Dermis blood vessel endothelial cell (primary cell): ENCODE measurements at regions not wholly inside any gene's neighbourhood (a gene's known extent, or its start where the extent isn't known, plus 50 kb on each side); places are given as distances from the start of the nearest gene placed in this dataset.

Experiments used
- DNase-seq: peaks from one replicate; pipeline ENCODE4 v3.0.0; 2010

DNA sequence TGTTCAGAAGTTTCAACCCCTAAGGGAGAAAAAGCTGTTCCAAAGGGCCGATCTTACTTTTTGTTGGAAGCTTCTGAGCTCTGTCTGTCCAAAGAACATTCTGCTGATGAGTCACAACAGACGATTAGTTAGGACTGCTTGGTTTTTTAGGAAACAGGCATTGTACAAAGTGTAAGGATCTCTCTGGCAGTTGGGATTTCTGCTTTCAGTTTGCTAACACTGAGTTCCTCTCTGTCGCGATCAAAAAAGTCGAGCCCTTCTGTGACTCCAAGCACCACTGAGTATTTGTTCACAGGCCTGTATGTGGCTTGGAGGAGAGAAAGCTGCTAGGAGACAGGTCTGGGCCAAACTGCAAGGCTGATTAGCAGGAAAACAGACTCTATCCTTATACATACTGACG lies 91.8 kb upstream of the PFN2 start:
- no peak for DNase-seq

GRCh38 chr3:150061288-150062024 lies 90.8 kb upstream of the PFN2 start:
- no peak for DNase-seq

- no peak for DNase-seq
Measured at GRCh38 chr3:150059729-150060128, 89.0 kb upstream of the PFN2 start.

GRCh38 chr3:150059241-150059640 lies 88.5 kb upstream of the PFN2 start:
- no peak for DNase-seq

- no peak for DNase-seq
Measured at GRCh38 chr3:150057227-150057626, 86.5 kb upstream of the PFN2 start.

GRCh38 chr3:150055332-150055731 lies 84.6 kb upstream of the PFN2 start:
- no peak for DNase-seq

DNA sequence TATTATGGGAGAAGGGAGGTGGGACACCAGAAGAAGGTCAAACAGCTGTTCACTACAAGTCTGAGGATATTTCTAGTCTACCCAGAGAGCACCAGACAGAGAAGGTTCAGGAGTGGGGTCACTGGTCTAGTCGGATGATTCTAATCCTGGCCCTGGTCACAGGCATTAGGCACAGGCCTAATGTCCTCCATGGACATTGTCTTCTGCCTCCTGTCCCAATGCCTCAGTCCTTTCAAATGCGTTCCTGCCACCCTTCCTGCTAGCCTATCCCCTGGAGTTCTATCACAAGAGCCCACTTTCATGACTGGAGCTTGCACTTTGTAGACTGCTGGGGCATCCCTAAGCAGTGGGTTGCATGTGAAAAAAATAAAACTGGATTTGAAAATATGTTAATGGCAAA lies 83.9 kb upstream of the PFN2 start:
- no peak for DNase-seq

- no peak for DNase-seq
Measured at GRCh38 chr3:150050510-150050909, 79.8 kb upstream of the PFN2 start.

DNA sequence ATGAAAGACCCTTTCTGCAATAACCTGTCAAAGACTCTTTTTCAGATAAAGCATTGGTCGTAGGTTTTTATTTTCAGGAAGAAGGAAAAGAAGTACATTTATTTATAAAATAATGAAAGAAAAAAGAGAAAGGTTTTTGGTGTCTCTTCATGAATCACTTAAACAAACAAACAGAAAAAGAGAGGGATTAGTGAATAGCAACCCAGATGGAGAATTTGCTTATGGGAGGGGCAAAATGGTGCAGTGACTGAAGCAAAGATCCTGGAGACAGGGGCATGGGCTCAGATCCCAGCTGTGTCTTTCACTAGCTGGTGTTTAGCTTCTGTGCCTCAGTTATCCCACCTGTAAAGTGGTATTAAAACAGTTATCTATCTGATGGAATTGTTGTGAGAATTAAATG lies 78.6 kb upstream of the PFN2 start:
- DNase-seq, result no peak

DNA sequence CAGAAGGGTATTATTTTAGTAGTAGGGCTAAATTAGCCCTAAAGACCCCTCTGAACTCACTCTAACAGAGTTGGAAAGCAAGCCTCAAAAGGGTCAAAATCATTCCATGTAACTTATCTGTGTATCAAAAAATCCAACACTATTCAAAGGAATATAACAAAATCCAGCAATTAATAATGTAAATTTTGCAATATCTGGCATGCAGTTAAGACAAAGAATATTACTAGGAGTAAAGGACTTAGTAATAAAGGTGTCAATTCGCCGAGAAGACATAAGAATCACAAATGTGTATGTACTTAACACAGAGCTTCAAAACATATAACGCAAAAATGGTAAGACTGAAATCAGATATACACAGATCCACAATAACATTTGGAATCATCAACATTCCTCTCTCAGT lies 71.2 kb upstream of the PFN2 start:
- no peak for DNase-seq

DNA sequence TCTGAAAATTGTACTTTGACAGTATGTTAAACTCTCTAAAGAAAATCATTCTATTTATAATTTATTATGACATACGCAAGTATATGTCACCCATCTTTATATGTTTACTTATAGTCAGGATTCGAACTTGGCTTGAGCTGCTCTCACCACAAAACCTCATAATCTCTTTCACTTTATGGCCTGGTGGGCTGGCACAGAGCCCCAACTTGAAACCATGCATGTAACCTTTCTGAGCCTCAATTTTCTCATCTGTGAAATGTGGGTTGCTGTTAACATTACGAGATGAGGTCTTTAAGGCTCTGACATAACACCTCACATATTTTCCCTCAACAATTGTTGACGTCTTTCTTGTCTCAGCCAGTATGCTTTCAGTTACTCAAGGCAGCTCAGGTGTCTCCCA lies 69.4 kb upstream of the PFN2 start:
- DNase-seq, result no peak

- DNase-seq, result no peak
Measured at GRCh38 chr3:150038830-150039229, 68.1 kb upstream of the PFN2 start.

DNA sequence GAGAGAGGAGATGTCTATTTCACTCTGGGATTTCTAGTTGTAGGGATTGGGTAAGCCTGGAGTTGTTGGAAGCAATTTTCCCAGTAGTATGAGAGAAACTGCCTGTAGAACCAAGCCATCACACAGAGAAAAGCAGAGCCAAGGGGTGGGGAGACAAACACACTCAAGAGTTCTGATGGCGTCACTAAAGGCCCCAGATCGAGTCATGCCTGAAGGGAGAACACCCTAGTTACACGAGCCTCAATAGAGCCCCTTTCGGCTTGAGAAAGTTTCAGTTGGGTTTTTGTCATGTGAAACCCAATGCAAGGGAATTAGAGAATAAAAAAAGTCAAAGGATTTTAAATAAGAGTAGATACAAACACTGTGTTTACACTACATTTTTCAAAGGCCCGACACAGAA lies 66.1 kb upstream of the PFN2 start:
- no peak for DNase-seq

DNA sequence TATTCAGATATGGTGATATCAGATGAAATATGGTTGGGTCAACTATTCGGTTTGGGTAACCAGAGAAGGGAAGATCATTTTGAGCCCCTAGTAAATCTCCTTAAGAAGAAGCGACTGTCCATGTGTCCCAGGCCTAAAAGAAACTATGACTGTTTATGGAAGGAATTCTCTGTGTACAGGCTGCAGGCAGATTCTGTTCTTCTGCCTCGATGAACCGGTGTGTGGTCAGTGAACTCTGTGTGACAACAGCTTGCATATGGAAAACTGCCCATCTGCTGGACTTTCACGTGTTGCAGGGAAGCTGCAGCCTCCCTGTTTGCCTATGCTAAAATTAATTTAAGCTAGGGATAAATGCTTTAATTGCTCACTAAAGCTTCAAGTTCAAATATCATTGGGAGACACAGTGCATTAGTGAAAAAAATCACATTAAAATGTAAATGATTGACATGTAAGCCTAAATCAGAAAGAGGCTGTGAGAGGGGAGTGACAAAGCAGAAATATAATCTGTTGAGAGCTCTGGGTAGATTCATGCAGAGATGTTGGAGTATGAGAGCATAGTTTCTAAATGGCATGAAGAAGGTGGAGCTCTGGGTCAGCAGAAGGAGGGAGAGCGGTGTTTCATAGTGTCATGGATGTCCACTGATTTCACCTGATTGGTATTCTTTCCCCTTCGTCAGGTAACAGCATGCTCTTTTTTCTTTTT lies 65.4 kb upstream of the PFN2 start:
- DNase-seq, result no peak

DNA sequence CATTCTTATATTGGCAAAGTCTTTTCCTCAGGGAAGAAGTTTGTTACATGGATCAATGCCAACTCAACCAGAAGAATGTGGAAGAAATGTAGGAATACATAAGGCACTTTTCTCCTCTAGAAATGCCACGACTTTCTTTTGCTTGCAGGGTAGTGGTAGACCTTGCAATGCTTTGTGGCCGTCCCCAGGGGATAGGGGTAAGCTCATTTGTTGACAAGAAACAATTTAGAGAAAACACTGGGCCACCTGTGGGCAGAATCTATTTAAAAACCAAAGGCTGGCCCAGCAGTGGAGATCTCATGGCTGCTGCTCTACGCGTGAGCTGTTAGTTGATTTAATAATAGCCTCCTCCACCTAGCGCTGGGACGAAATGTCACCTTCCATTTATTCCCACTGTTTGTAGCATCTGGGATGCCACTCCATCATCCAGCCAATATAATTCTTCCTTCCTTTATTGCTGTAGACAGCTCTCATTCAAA lies 64.6 kb upstream of the PFN2 start:
- DNase-seq, result no peak

- DNase-seq, result no peak
Measured at GRCh38 chr3:150033721-150034120, 63.0 kb upstream of the PFN2 start.

DNA sequence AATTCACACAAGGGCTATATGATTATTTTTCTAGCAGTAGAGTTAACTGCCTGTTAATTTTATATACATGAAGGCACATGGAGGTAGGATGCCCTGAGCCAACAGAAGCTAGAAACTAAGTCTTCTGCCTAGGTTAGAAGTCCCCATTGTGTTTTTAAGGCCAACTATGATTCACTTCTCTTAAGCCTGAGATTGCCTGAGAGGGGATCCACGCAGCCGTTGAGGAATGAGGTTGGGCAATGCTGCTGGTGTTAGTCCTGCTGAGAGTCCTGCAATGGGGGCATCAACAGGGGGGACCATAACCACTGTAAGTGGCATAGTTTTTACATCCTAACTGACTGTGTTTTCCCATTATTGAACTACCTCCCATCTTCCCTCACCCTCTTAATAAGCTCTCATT lies 60.1 kb upstream of the PFN2 start:
- no peak for DNase-seq

DNA sequence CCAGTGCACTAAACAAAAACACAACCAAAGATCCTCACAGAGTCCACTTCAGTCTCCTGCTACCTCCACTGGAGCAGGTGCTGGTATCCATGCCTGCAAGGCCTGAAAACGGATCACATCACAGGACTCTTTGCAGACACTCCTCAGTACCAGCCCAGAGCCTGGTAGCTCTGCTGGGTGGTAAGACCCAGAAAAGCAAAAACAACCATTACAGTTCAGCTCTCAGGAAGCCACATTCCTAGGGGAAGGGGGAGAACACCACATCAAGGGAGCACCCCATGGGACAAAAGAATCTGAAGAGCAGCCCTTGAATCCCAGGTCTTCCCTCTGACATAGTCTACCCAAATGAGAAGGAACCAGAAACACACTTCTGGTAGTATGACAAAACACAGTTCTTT lies 52.5 kb upstream of the PFN2 start:
- no peak for DNase-seq

GRCh38 chr3:150022381-150023238 lies 51.9 kb upstream of the PFN2 start:
- no peak for DNase-seq

DNA sequence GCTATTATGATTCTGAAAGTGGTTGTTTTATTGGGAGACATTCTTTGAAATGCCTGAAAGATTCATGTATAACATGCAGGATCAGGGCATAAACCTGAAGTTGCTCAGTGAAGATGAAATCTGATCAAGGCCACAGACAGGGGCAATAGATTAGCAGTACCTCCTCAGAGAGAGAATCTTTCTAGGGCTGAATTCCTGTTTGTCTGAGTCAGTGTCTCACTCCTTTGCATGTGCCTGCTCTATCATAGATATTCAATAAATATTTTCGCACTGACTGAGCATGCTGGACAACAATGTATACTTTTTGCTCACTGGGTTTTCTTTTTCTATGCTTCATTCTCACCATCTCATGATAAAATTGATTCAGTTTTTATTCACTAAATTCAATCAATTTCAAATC lies 49.8 kb upstream of the PFN2 start:
- no peak for DNase-seq
